IPS DF 19.7 (cell line): ENCODE measurements at regions not wholly inside any gene's neighbourhood (a gene's known extent, or its start where the extent isn't known, plus 50 kb on each side); places are given as distances from the start of the nearest gene placed in this dataset.

Experiments used
- DNase-seq: peaks from one replicate; pipeline ENCODE4 v3.0.0-alpha.2; 2013; ENCODE audit warnings: low read depth, low spot score

DNA sequence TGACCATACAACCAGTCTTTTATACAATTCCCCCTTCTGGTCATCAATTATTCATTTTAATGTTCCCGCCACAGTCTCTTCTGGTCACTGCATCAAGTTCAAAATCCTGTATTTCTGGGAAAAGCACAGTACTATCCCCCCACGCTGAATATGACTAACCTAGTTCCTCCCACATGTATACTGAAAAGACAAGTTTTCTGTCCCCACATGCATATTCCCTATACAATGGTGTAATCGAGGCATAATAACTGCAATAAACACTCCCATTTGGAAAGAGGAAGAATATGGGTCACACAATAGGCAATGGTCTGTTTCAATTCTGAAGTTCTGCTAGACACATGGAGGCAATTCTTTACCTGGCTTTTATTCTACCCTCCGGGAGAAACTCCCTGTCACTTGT is 344.9 kb downstream of the EFNA5 start:
- DNase-seq = no peak

- no peak for DNase-seq
These were observed 345.9 kb downstream of the EFNA5 start for GRCh38 chr5:107324809-107325208.

DNA sequence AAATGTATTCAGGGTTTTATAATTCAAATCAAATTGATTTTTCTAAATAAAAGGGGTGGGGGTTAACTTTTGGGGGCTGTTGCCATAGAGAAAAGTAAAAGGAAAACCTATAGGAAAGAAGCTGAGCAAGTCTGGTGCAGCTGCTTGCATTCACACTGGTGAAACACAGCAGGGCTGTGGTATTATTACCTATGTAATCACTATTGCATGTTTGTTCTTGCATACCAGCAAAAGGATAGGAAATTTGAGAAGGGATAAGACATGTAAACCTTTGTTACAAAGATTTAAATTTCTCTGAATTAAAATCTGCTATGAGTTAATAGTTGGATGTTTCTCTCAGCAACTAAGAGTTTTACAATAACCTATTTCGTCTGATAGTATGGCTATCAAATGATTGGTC is 346.7 kb downstream of the EFNA5 start:
- no peak for DNase-seq

- no peak for DNase-seq
These were observed 347.2 kb downstream of the EFNA5 start for GRCh38 chr5:107323536-107323935.

DNA sequence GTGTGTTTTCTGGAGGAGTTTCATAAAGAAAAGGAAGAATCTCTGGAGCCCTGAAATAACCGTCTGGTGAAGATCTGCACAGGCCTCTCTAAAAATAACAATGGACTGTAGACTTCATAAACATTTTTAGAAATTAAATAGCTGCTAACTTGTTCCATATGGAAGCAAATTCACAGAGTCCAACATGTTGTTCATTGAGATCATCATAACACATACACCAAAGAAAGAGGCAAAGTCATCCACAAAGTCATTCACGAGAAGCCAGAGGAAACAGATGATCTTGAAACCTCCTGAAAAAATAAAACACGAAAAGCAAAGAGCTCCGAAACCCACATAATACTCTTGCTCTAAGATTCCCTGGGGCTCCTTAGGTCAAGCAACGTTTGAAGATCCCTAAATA is 347.8 kb downstream of the EFNA5 start:
- DNase-seq = no peak

GRCh38 chr5:107321906-107322305 is 348.8 kb downstream of the EFNA5 start:
- DNase-seq = no peak

- no peak for DNase-seq
These were observed 349.9 kb downstream of the EFNA5 start for GRCh38 chr5:107320846-107321245.

DNA sequence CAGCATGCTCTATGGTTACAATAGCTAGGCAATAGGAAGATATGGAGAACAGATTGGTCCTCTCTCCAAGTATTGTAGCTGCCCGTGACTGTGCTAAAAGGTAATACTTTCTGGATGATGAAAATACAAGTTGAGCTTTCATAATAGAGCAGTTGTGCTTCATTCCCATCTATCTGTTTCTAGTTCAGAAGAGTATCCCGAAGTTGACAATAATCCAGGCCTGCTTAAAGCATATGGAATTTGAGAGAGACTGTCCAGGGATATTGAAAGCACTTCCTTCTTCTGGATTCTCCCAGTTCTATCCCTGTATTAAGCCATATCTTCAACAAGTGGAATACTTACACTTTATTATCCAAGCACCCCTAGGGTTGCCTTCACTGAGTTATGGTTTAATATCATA is 350.4 kb downstream of the EFNA5 start:
- DNase-seq = no peak

DNA sequence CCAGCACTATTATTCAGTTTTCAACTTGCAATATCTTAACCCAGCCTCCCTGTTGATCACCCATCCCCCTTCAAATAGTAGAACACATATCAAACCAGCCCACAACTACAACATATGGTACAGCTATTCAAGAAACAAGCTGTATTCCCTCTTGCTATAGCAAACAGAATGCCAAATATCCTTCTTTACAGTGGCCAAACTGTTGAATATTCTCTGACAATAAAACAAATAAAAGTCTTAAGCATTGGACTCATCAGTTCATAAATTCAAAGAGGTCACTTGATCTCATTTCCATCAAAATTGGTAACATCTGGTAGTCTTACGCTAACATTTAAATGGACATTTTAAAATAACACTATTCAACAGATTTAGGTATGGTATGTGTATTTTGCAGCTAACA is 350.8 kb downstream of the EFNA5 start:
- no peak for DNase-seq

GRCh38 chr5:107314330-107314729 is 356.4 kb downstream of the EFNA5 start:
- no peak for DNase-seq

- no peak for DNase-seq
These were observed 356.8 kb downstream of the EFNA5 start for GRCh38 chr5:107313921-107314320.

DNA sequence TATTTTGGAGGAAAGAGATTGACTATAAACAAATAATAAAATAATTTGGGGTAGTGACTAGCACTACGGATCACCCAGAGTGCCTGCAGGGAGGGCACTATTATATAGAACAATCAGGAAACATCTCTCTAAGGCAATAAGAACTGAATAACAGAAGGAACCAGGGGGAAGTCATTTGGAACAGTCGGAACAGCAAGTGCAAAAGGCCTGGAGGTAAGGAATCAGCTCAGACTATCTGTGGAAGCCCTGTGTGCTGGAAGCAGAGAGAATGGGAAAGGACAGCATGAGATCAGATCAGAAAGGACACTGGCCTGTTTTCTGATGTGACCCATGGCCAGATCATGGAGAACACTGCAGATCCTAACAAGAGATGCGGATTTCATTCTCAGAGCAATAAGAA is 357.6 kb downstream of the EFNA5 start:
- DNase-seq = no peak

- no peak for DNase-seq
These were observed 360.6 kb downstream of the EFNA5 start for GRCh38 chr5:107310181-107310580.

- DNase-seq = no peak
These were observed 364.1 kb downstream of the EFNA5 start for GRCh38 chr5:107306594-107306993.

DNA sequence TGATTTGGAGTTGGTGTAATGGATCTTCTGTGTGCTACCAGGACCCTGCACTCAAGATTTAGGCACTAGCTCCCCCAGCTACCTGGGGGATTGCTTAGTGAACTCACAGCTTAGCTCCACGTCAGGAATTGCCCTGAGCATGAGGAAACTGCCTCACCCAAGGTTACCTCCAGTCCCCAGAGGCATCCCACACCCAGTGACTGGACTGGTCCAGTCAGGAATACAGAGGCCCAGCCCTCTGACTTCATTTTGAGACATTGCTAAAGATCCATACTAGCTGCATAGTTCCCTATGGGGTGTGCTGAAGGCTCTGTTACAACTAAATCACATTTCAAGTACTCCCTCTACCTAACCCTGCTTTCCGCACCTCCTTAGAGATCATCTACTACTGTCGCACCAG is 364.7 kb downstream of the EFNA5 start:
- no peak for DNase-seq

DNA sequence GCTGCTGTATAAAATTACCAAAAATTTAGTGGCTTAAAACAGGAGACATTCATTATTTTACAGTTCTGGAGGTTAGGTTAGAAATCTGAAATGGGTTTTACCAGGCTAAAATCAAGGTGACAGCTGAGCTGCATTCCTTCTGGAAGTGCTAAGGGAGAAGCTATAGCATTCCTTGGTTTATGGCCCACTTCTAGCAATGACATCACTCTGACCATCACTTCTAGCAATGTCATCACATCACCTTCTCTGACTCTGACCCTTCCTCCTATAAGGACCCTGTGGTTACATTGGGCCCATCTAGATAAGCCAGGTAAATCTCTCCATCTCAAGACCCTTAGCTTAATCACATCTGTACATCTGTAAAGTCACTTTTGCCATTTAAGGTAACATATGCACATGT is 366.1 kb downstream of the EFNA5 start:
- no peak for DNase-seq

DNA sequence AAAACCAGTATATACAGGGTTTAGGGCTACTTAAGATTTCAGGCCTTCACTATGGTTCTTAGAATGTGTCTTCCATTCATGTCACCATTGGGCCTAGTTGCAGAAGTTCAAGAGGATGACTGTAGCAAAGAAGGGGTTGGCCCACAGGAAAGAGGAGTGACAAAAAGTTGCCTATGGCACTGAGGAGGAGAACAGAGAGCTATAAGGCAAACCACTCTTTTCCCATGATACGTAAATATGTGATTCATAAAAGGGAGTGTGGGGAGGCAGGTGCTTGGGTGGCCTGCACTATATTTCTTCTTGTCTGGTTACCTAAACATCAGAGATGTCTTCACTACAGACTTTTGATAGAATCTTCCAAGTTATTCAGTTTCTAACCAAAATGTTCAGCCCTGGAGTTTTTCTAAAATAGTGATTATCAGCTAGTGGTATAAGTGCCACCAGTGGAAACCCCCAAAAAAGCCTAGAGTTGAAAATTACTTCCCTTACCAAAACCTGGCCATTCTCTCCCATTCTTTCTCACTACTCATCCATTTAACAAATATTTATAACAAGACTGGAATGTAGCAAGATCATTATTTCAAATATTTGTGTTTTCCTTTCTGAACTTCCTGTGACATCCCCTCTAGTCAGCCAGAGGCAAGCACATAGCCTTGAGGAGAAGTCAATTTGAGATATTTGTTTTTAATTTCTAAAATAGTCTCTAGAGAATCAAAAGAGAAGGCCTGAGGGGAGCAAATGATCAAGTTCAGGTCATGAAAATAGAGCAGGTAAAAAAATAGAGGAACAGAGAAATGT is 367.4 kb downstream of the EFNA5 start:
- DNase-seq = no peak

GRCh38 chr5:107302441-107302840 is 368.3 kb downstream of the EFNA5 start:
- DNase-seq = no peak

DNA sequence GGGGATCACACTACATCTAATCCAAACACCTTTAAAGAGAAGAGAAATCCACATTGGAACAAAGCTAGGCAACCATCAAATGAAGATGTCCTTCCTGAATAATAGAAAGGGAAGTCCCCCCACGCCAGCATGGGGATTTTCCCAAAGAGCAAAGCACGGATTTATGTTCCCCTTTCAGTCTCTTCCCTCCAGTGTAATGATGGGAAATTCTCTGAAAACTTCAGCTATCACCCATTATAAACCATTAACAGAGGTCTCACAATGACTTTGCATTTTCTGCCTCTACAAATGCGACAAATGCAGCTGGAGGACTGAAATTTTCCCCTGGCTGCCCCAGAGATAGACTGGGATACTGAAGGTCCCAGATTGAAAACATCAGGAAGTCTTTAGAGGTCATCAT is 368.7 kb downstream of the EFNA5 start:
- DNase-seq = no peak

GRCh38 chr5:107300721-107301327 is 369.9 kb downstream of the EFNA5 start:
- no peak for DNase-seq

DNA sequence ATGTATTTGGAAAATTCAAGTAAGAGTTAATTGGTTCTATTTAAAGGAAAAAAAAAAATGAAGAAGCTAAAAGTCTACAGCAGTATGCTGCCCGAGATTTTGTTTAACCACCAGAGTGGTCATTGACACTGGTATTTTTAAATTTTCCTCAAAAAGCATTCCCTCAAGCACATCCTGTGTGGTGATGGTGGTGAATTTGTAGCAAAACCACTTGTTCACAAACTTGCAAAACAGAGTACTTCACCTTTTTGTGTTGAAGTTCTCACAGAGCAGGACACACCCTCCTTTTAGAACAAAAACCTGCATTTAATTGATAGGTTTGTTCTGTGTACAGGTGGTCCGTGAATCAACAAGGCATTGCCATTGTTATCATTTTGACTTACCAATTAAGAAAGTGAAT is 374.2 kb downstream of the EFNA5 start:
- no peak for DNase-seq

- no peak for DNase-seq
These were observed 374.8 kb downstream of the EFNA5 start for GRCh38 chr5:107295914-107296313.

GRCh38 chr5:107294669-107295068 is 376.1 kb downstream of the EFNA5 start:
- no peak for DNase-seq

- DNase-seq = no peak
These were observed 376.6 kb downstream of the EFNA5 start for GRCh38 chr5:107294211-107294550.
